SK-N-SH treated with all-trans-retinoic acid at 6 μM for 48 hours (cell line): ENCODE measurements at regions not wholly inside any gene's neighbourhood (a gene's known extent, or its start where the extent isn't known, plus 50 kb on each side); places are given as distances from the start of the nearest gene placed in this dataset.

ENCODE experiments used
- CREB5 ChIP-seq: fragments of 250-450 bp; sonication (Bioruptor Pico); IDR thresholded peaks from 2 replicates; pipeline ENCODE4 v1.5.1; 2020; ENCODE audit warnings: low read depth, mild to moderate bottlenecking, moderate library complexity
- CSRNP3 ChIP-seq: fragments of 250-450 bp; sonication (Bioruptor Pico); IDR thresholded peaks from 2 replicates; pipeline ENCODE4 v1.5.1; 2021; ENCODE audit warnings: mild to moderate bottlenecking, moderate library complexity
- GLIS3 ChIP-seq: fragments of 250-450 bp; sonication (Bioruptor Pico); IDR thresholded peaks from 2 replicates; pipeline ENCODE4 v1.5.0; 2020; ENCODE audit warnings: mild to moderate bottlenecking, moderate library complexity
- PATZ1 ChIP-seq: fragments of 250-450 bp; sonication (Bioruptor Pico); IDR thresholded peaks from 2 replicates; pipeline ENCODE4 v1.8.0; 2020; ENCODE audit warnings: mild to moderate bottlenecking, moderate library complexity, borderline replicate concordance
- PPARA ChIP-seq: fragments of 250-450 bp; sonication (Bioruptor Pico); IDR thresholded peaks from 2 replicates; pipeline ENCODE4 v1.5.0; 2020; ENCODE audit warnings: mild to moderate bottlenecking, borderline replicate concordance
- ZFP3 ChIP-seq: fragments of 250-450 bp; sonication (Bioruptor Pico); IDR thresholded peaks from 2 replicates; pipeline ENCODE4 v1.5.0; 2020; ENCODE audit warnings: mild to moderate bottlenecking, moderate library complexity
- ZFP30 ChIP-seq: fragments of 450-650 bp; formaldehyde crosslinking; IDR thresholded peaks from 2 replicates; pipeline ENCODE4 v1.5.0; 2022; ENCODE audit warnings: mild to moderate bottlenecking, moderate library complexity
- ZNF8 ChIP-seq: fragments of 450-650 bp; formaldehyde crosslinking; IDR thresholded peaks from 2 replicates; pipeline ENCODE4 v1.5.0; 2020; ENCODE audit warnings: mild to moderate bottlenecking, moderate library complexity

GRCh38 chr14:53847057-53847456 lies 109.6 kb downstream of the BMP4 start:
- TF ChIP-seq ZFP30 (no peak), ZFP3 (CRISPR knock-in tag) (no peak), PPARA (CRISPR knock-in tag) (no peak), GLIS3 (no peak), CREB5 (CRISPR knock-in tag) (no peak), CSRNP3 (no peak), PATZ1 (CRISPR knock-in tag) (no peak), ZNF8 (no peak)
